H1 (cell line): ENCODE measurements at regions not wholly inside any gene's neighbourhood (a gene's known extent, or its start where the extent isn't known, plus 50 kb on each side); places are given as distances from the start of the nearest gene placed in this dataset.

Experiments
- CTCF ChIA-PET: fragments of 300-600 bp; sonication (Branson Sonifier 250); formaldehyde crosslinking; loops from one replicate; lab custom pipeline; 2021; ENCODE audit not compliant: partially characterized antibody; lab: Charles Lee
- POLR2A ChIA-PET: fragments of 300-600 bp; sonication (Branson Sonifier 250); formaldehyde crosslinking; loops from one replicate; lab custom pipeline; 2021; ENCODE audit warnings: inconsistent platforms; ENCODE audit not compliant: partially characterized antibody; lab: Charles Lee
- DNase-seq, 2 experiments: peaks; one replicate each; pipeline versions ENCODE4 v3.0.0 to v3.0.0-alpha.2; 2010 to 2022; ENCODE audit warnings: low spot score in 2 of 2, low read depth in 1 of 2, mixed read lengths in 1 of 2
- FAIRE-seq: peaks from 2 replicates; lab custom pipeline; 2011; peaks lifted over from hg19 to GRCh38; lab: Jason Lieb, UNC
- H2AFZ ChIP-seq: 2 replicates; pipeline ENCODE4 v1.8.1; 2012; ENCODE audit warnings: low read length, inconsistent platforms
- H2AK5ac ChIP-seq: 2 replicates; pipeline ENCODE4 v1.6.1; 2013; ENCODE audit warnings: low read depth, low read length
- H2BK120ac ChIP-seq: replicated peaks from 2 replicates; pipeline ENCODE3; 2013; ENCODE audit warnings: low read depth, low read length, inconsistent platforms
- H2BK12ac ChIP-seq: 2 replicates; pipeline ENCODE4 v1.6.1; 2013; ENCODE audit warnings: low read depth, low read length
- H2BK15ac ChIP-seq: 2 replicates; pipeline ENCODE4 v1.6.1; 2013; ENCODE audit warnings: low read length
- H2BK20ac ChIP-seq: 2 replicates; pipeline ENCODE4 v1.6.1; 2013; ENCODE audit warnings: low read length
- H2BK5ac ChIP-seq: 2 replicates; pipeline ENCODE4 v1.6.1; 2013; ENCODE audit warnings: low read depth, low read length
- H3K14ac ChIP-seq: 2 replicates; pipeline ENCODE4 v1.6.1; 2013; ENCODE audit warnings: inconsistent platforms; ENCODE audit not compliant: insufficient read length
- H3K18ac ChIP-seq: 2 replicates; pipeline ENCODE4 v1.6.1; 2013; ENCODE audit warnings: low read length; ENCODE audit errors: extremely low read depth
- H3K23ac ChIP-seq: 2 replicates; pipeline ENCODE4 v1.6.1; 2013; ENCODE audit warnings: inconsistent platforms; ENCODE audit not compliant: insufficient read length
- H3K23me2 ChIP-seq: 2 replicates; pipeline ENCODE4 v1.6.1; 2013; ENCODE audit warnings: low read depth, low read length
- H3K27ac ChIP-seq: 2 replicates; pipeline ENCODE4 v1.6.1; 2011; ENCODE audit warnings: low read depth, low read length, inconsistent platforms
- H3K27me3 ChIP-seq, 4 experiments: replicated peaks in 1 of 4; 1 replicate in 1 of 4; 2 replicates in 3 of 4; pipeline versions ENCODE4 v1.6.1 to v1.8.1; 2011 to 2013; ENCODE audit warnings: low read length in 3 of 4, mild to moderate bottlenecking in 3 of 4, inconsistent platforms in 2 of 4, mixed read lengths in 2 of 4, moderate library complexity in 1 of 4; ENCODE audit not compliant: control insufficient read depth in 3 of 4, insufficient read depth in 3 of 4; ENCODE audit errors: extremely low read depth in 1 of 4
- H3K36me3 ChIP-seq, 4 experiments: 2 replicates each; pipeline versions ENCODE4 v1.6.1 to v1.8.1; 2011 to 2013; ENCODE audit warnings: mild to moderate bottlenecking in 4 of 4, low read length in 3 of 4, moderate library complexity in 2 of 4, control low read depth in 1 of 4, inconsistent platforms in 1 of 4; ENCODE audit not compliant: insufficient read depth in 4 of 4, control insufficient read depth in 2 of 4
- H3K4ac ChIP-seq: replicated peaks from 2 replicates; pipeline ENCODE3; 2013; ENCODE audit warnings: low read length, low read depth, mixed read lengths, inconsistent platforms; ENCODE audit not compliant: insufficient read length
- H3K4me1 ChIP-seq, 4 experiments: replicated peaks in 1 of 4; 1 replicate in 1 of 4; 2 replicates in 3 of 4; pipeline versions ENCODE4 v1.6.1 to v1.8.1; 2011 to 2013; ENCODE audit warnings: low read length in 3 of 4, inconsistent platforms in 2 of 4, mixed read lengths in 1 of 4; ENCODE audit not compliant: insufficient read depth in 4 of 4, control insufficient read depth in 3 of 4
- H3K4me2 ChIP-seq, 2 experiments: 2 replicates each; pipeline versions ENCODE4 v1.6.1 to v1.8.1; 2011 to 2013; ENCODE audit warnings: low read depth in 2 of 2, low read length in 2 of 2, control low read depth in 1 of 2, inconsistent platforms in 1 of 2, mild to moderate bottlenecking in 1 of 2; ENCODE audit not compliant: insufficient read depth in 1 of 2
- H3K4me3 ChIP-seq, 4 experiments: fragments of 200-600, 300-600 bp in 1 of 4; sonication (generic), shearing (Covaris generic), sonication (Bioruptor Twin) in 1 of 4; 2 replicates each; pipeline versions ENCODE4 v1.5.1 to v1.8.1; 2011 to 2016; ENCODE audit warnings: low read length in 4 of 4, low read depth in 3 of 4, control low read depth in 2 of 4, inconsistent platforms in 2 of 4, mild to moderate bottlenecking in 2 of 4, mixed read lengths in 1 of 4, moderate library complexity in 1 of 4; ENCODE audit not compliant: insufficient read depth in 2 of 4; ENCODE audit errors: extremely low read depth in 1 of 4
- H3K56ac ChIP-seq: replicated peaks from 2 replicates; pipeline ENCODE3; 2013; ENCODE audit warnings: low read depth, mild to moderate bottlenecking, mixed read lengths, low read length, inconsistent platforms; ENCODE audit not compliant: insufficient read length
- H3K79me1 ChIP-seq: 2 replicates; pipeline ENCODE4 v1.6.1; 2013; ENCODE audit warnings: low read depth, low read length, control low read depth
- H3K79me2 ChIP-seq, 2 experiments: 2 replicates each; pipeline versions ENCODE4 v1.6.1 to v1.8.1; 2012 to 2013; ENCODE audit warnings: low read length in 2 of 2, mild to moderate bottlenecking in 2 of 2, inconsistent platforms in 1 of 2; ENCODE audit not compliant: insufficient read depth in 2 of 2, control insufficient read depth in 1 of 2
- H3K9ac ChIP-seq, 4 experiments: replicated peaks in 1 of 4; 1 replicate in 1 of 4; 2 replicates in 3 of 4; pipeline versions ENCODE4 v1.6.1 to v1.8.1; 2011 to 2013; ENCODE audit warnings: low read depth in 3 of 4, low read length in 3 of 4, control low read depth in 2 of 4, mild to moderate bottlenecking in 2 of 4, moderate library complexity in 2 of 4, inconsistent platforms in 1 of 4; ENCODE audit errors: extremely low read depth in 1 of 4
- H3K9me3 ChIP-seq, 2 experiments: 2 replicates each; pipeline versions ENCODE4 v1.6.1 to v1.8.1; 2012 to 2013; ENCODE audit warnings: mild to moderate bottlenecking in 2 of 2, moderate library complexity in 2 of 2, control low read depth in 1 of 2, inconsistent platforms in 1 of 2, low read depth in 1 of 2, low read length in 1 of 2, mixed read lengths in 1 of 2; ENCODE audit not compliant: insufficient read depth in 2 of 2
- H4K20me1 ChIP-seq, 2 experiments: replicated peaks in 1 of 2; 2 replicates each; pipeline versions ENCODE3 to v1.8.1; 2011 to 2013; ENCODE audit warnings: inconsistent platforms in 2 of 2, low read length in 2 of 2, mild to moderate bottlenecking in 1 of 2; ENCODE audit not compliant: insufficient read depth in 2 of 2, control insufficient read depth in 1 of 2
- H4K5ac ChIP-seq: 2 replicates; pipeline ENCODE4 v1.6.1; 2013; ENCODE audit warnings: low read length, low read depth, mixed read lengths, inconsistent platforms; ENCODE audit not compliant: insufficient read length
- H4K8ac ChIP-seq: 2 replicates; pipeline ENCODE4 v1.8.0; 2013; ENCODE audit warnings: mild to moderate bottlenecking, moderate library complexity, low read length, inconsistent platforms; ENCODE audit not compliant: insufficient read depth; ENCODE audit errors: extremely low read depth
- H4K91ac ChIP-seq: replicated peaks from 2 replicates; pipeline ENCODE3; 2013; ENCODE audit warnings: low read length, mixed read lengths, inconsistent platforms; ENCODE audit not compliant: insufficient read length
- ASH2L ChIP-seq: fragments of 200-600, 300-600 bp; sonication (generic); IDR thresholded peaks from one replicate; pipeline ENCODE4 v1.7.1; 2017; ENCODE audit warnings: low read length
- ATF3 ChIP-seq: IDR thresholded peaks from 2 replicates; pipeline ENCODE4 v1.6.1; 2011; ENCODE audit warnings: low read depth, mild to moderate bottlenecking, low read length; ENCODE audit not compliant: insufficient read depth
- BACH1 ChIP-seq: IDR thresholded peaks from 2 replicates; pipeline ENCODE4 v1.6.1; 2012; ENCODE audit warnings: low read length, improper control_type of control experiment
- BRCA1 ChIP-seq: IDR thresholded peaks from 2 replicates; pipeline ENCODE4 v1.6.1; 2012; ENCODE audit warnings: low read depth, low read length, improper control_type of control experiment
- CBX5 ChIP-seq: fragments of 300-800, 300-1000 bp; sonication (generic); IDR thresholded peaks from 2 replicates; pipeline ENCODE4 v1.7.1; 2016; ENCODE audit warnings: antibody characterized with exemption, low read length, low read depth
- CHD1 ChIP-seq: IDR thresholded peaks from 2 replicates; pipeline ENCODE4 v1.6.1; 2012; ENCODE audit warnings: low read depth, low read length, improper control_type of control experiment
- KDM5A ChIP-seq: fragments of 200-600 bp; IDR thresholded peaks from 2 replicates; pipeline ENCODE4 v1.7.1; 2012; ENCODE audit warnings: mild to moderate bottlenecking, low read length, inconsistent platforms, mixed read lengths
- POLR2AphosphoS5 ChIP-seq: IDR thresholded peaks from 2 replicates; pipeline ENCODE4 v1.6.1; 2011; ENCODE audit warnings: low read depth, low read length
- RFX5 ChIP-seq: IDR thresholded peaks from 2 replicates; pipeline ENCODE4 v1.6.1; 2011; ENCODE audit warnings: low read depth, low read length, improper control_type of control experiment, borderline replicate concordance
- SAP30 ChIP-seq: fragments of 300-600 bp; sonication (generic); IDR thresholded peaks from 2 replicates; pipeline ENCODE4 v1.7.1; 2012; ENCODE audit warnings: low read length, moderate library complexity, mild to moderate bottlenecking, inconsistent platforms; ENCODE audit not compliant: insufficient read depth, insufficient replicate concordance
- SIRT6 ChIP-seq: IDR thresholded peaks from one replicate; pipeline ENCODE4 v1.7.1; 2012; ENCODE audit warnings: low read length, inconsistent platforms
- SUZ12 ChIP-seq: fragments of 200-600 bp; sonication (generic); IDR thresholded peaks from 2 replicates; pipeline ENCODE4 v1.6.1; 2012; ENCODE audit warnings: mild to moderate bottlenecking, inconsistent platforms, low read length, moderate library complexity, mixed read lengths
- TAF1 ChIP-seq: IDR thresholded peaks from 2 replicates; pipeline ENCODE4 v1.6.1; 2011; ENCODE audit warnings: mild to moderate bottlenecking, low read depth, low read length
- YY1 ChIP-seq: IDR thresholded peaks from 2 replicates; pipeline ENCODE4 v1.6.1; 2011; ENCODE audit warnings: low read depth, mild to moderate bottlenecking, low read length
- WGBS, 2 experiments: shearing (Covaris generic) in 1 of 2; methylation state at CpG; one replicate each; pipeline versions ENCODE4 v1.1.6 to v1.1.7; 2013 to 2015; ENCODE audit warnings: low lambda C conversion rate in 2 of 2, mixed read lengths in 2 of 2, inconsistent platforms in 1 of 2, low coverage in 1 of 2, missing lambda C conversion rate in 1 of 2; ENCODE audit not compliant: insufficient replicate concordance in 2 of 2, insufficient coverage in 1 of 2, insufficient read length in 1 of 2; ENCODE audit errors: extremely low coverage in 1 of 2, missing lambda C conversion rate in 1 of 2; 5-methylcytosine and 5-hydroxymethylcytosine counted together

GRCh38 chr12:92078167-92079053 lies 67.2 kb downstream of the BTG1 start:
- no peak for DNase-seq
- Histone ChIP-seq H3K79me2 (no peaks in the 10 kb centered on the region), H4K91ac (no peak overlapping the region), H3K14ac (no peak overlapping the region), H2BK15ac (no peak overlapping the region), H3K23me2 (no peaks in the 10 kb centered on the region), H3K4me3 (no peak overlapping the region), H2AFZ (no peak overlapping the region), H3K56ac (no peak overlapping the region), H4K8ac (no peak overlapping the region), H3K18ac (no peak overlapping the region), H3K4ac (no peak overlapping the region), H3K4me2 (no peak overlapping the region), H3K9me3 (no peaks in the 10 kb centered on the region), H2AK5ac (no peak overlapping the region), H2BK5ac (no peak overlapping the region), H3K4me1 (peaks cover 0 to 5% (median 0%) of the 10 kb centered on the region in 4 experiments; a peak in 1 of 7 replicates), H3K27ac (no peak overlapping the region), H2BK20ac (no peak overlapping the region), H3K23ac (no peak overlapping the region), H2BK120ac (no peak overlapping the region), H3K36me3 (no peaks in the 10 kb centered on the region), H2BK12ac (no peak overlapping the region), H4K5ac (no peak overlapping the region), H3K79me1 (no peaks in the 10 kb centered on the region), H4K20me1 (no peaks in the 10 kb centered on the region), H3K9ac (no peak overlapping the region; a peak in 1 of 7 replicates), H3K27me3 (no peaks in the 10 kb centered on the region)
- ChIA-PET CTCF (interaction anchor here (0.8 kb wide), 1 partner anchor 867 kb away, joined by 3 read pairs; no protein-coding TSS in a partner anchor), POLR2A (no interaction called here)
- WGBS, 2 experiments, result 96% methylated on average over 4 of the region's 4 CpGs; no CpG with 5 or more reads in 1 of the 2 experiments
- no peak for FAIRE-seq
- TF ChIP-seq POLR2AphosphoS5 (no peak), SIRT6 (no peak), SUZ12 (no peak), YY1 (no peak), KDM5A (no peak), RFX5 (no peak), ASH2L (no peak), ATF3 (no peak), BRCA1 (no peak), CHD1 (no peak), TAF1 (no peak), SAP30 (no peak), BACH1 (no peak), CBX5 (no peak)
